Pancreas (tissue), 10 donors: ENCODE measurements at regions not wholly inside any gene's neighbourhood (a gene's known extent, or its start where the extent isn't known, plus 50 kb on each side); places are given as distances from the start of the nearest gene placed in this dataset.

Experiments
- ATAC-seq, 4 donors: fragments of 200-7000 bp; cut with Tn5 transposase; one replicate each; pipeline versions ENCODE4 v1.8.0 to v1.9.1; 2020; ENCODE audit warnings: mild to moderate bottlenecking in 4 of 4, moderate library complexity in 4 of 4
- DNase-seq, 6 donors: peaks; one replicate each; pipeline ENCODE4 v3.0.0-alpha.2; 2020
- FAIRE-seq: peaks from 2 replicates; lab custom pipeline; 2012; peaks lifted over from hg19 to GRCh38; lab: Jason Lieb, UNC
- H3K27ac ChIP-seq, 4 donors: fragments of 200-600 bp; sonication (generic); 1 replicate in 3 of 4; 2 replicates in 1 of 4; pipeline versions ENCODE4 v1.5.0 to v1.8.0; 2020
- H3K27me3 ChIP-seq, 4 donors: fragments of 200-600 bp; one replicate each; pipeline ENCODE4 v1.8.0; 2021
- H3K36me3 ChIP-seq, 3 donors: fragments of 200-600 bp; sonication (generic) in 1 of 3; one replicate each; pipeline versions ENCODE4 v1.5.0 to v1.8.0; 2020 to 2021
- H3K4me1 ChIP-seq, 3 donors: fragments of 200-600 bp; one replicate each; pipeline ENCODE4 v1.8.0; 2021
- H3K4me3 ChIP-seq, 4 donors: fragments of 200-600 bp; sonication (generic) in 2 of 4; one replicate each; pipeline versions ENCODE4 v1.5.0 to v1.8.0; 2020 to 2021
- H3K9me3 ChIP-seq, 4 donors: fragments of 200-600 bp; one replicate each; pipeline ENCODE4 v1.8.0; 2021
- WGBS, 2 donors: extraction: QIAGEN DNeasy Blood & Tissue Kit; methylation state at CpG; one replicate each; pipeline ENCODE4 v1.1.7; 2013; 5-methylcytosine and 5-hydroxymethylcytosine counted together
- intact Hi-C, 3 donors: fragments of 100-400 bp; cut with DNase I; formaldehyde crosslinking; loops; one replicate each; pipeline versions ENCODE4 v1.11.1 to v1.14.2; 2022
- TF ChIP-seq, protein P1 (sequence below), 4 donors: fragments of 200-600 bp; sonication (generic) in 3 of 4; IDR thresholded peaks; one replicate each; pipeline versions ENCODE4 v1.5.0 to v1.8.0; 2021; ENCODE audit warnings: antibody characterized with exemption in 4 of 4
- donor health status: healthy with polysubstance abuse.
- donor health status: DM: no; HTN: no; CAD: no; lungs with moderate emphysema.
- donor health status: DM: no; HTN: no; CAD: no.
- donor health status: control.
- donor health status: control.
- donor health status: Bipolar disorder and iron deficiency.
- donor health status: DM: yes; HTN: yes; CAD: no.
- donor health status: DM: no; HTN: no; CAD: no.
- donor health status: DM: no; HTN: no; CAD: no.
- donor health status: DM: yes; HTN: yes; CAD: no.

DNA sequence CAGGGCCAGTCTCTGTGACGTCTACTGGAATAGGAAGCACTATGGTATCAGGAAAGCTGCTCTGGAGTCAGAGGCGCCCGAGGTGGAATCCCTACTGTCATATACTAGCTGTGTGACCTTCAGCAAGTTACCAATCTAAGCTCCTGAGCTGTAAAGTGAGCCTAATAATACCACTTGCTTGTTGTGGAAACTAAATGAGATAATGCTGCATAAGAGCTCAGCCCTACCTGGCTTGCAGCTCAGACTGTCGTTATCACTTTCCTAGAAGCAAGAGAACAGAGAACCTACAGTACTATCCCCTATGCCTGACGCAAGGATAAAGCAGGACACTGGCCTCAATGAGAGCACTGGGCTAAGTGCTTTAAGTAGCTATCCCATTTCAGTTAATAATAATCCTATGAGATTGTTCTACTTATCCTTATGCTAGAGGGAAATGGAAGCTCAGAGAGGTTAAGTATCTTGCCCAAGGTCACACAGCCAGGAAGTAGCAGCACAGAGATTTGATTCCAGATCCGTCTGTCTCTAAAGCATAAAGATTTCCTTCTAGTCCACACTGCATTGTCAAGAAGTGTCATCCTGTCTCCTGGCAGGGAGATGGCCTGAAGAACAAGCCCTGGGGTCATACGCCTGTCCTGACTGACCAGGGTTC, 195.2 kb downstream of the TLE3 start:
- Histone ChIP-seq H3K27ac (no peak overlapping the region), H3K27me3 (no peaks in the 10 kb centered on the region), H3K36me3 (no peaks in the 10 kb centered on the region), H3K9me3 (no peaks in the 10 kb centered on the region), H3K4me1 (no peaks in the 10 kb centered on the region), H3K4me3 (no peak overlapping the region)
- ATAC-seq (no peak), DNase-seq (no peak), FAIRE-seq (no peak)
- 69 to 81% methylated on average over 7 of the region's 7 CpGs for WGBS, 2 donors
- intact Hi-C loops = no loop called here
- TF ChIP-seq, protein P1, sequence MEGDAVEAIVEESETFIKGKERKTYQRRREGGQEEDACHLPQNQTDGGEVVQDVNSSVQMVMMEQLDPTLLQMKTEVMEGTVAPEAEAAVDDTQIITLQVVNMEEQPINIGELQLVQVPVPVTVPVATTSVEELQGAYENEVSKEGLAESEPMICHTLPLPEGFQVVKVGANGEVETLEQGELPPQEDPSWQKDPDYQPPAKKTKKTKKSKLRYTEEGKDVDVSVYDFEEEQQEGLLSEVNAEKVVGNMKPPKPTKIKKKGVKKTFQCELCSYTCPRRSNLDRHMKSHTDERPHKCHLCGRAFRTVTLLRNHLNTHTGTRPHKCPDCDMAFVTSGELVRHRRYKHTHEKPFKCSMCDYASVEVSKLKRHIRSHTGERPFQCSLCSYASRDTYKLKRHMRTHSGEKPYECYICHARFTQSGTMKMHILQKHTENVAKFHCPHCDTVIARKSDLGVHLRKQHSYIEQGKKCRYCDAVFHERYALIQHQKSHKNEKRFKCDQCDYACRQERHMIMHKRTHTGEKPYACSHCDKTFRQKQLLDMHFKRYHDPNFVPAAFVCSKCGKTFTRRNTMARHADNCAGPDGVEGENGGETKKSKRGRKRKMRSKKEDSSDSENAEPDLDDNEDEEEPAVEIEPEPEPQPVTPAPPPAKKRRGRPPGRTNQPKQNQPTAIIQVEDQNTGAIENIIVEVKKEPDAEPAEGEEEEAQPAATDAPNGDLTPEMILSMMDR (IDR thresholded peaks at IDR 0.05) = no peak

- ATAC-seq (no peak), DNase-seq (no peak), FAIRE-seq (no peak)
- Histone ChIP-seq H3K27ac (no peak overlapping the region), H3K9me3 (no peaks in the 10 kb centered on the region), H3K27me3 (no peaks in the 10 kb centered on the region), H3K36me3 (no peaks in the 10 kb centered on the region), H3K4me3 (no peak overlapping the region), H3K4me1 (no peaks in the 10 kb centered on the region)
- 59 to 62% methylated on average over 11 of the region's 11 CpGs for WGBS, 2 donors
- intact Hi-C loops = no loop called here
- TF ChIP-seq, protein P1 (IDR thresholded peaks at IDR 0.05) = no peak
Measured at GRCh38 chr15:69903470-69904469, 193.9 kb downstream of the TLE3 start.

GRCh38 chr15:69906256-69907185, 191.2 kb downstream of the TLE3 start:
- Histone ChIP-seq H3K4me3 (no peak overlapping the region), H3K36me3 (no peaks in the 10 kb centered on the region), H3K27ac (no peak overlapping the region), H3K9me3 (no peaks in the 10 kb centered on the region), H3K4me1 (no peaks in the 10 kb centered on the region), H3K27me3 (no peaks in the 10 kb centered on the region)
- WGBS, 2 donors = 84 to 86% methylated on average over 11 of the region's 11 CpGs
- intact Hi-C loops = no loop called here
- no peak for DNase-seq
- TF ChIP-seq, protein P1 (IDR thresholded peaks at IDR 0.05) = no peak
- no peak for FAIRE-seq
- no peak for ATAC-seq

DNA sequence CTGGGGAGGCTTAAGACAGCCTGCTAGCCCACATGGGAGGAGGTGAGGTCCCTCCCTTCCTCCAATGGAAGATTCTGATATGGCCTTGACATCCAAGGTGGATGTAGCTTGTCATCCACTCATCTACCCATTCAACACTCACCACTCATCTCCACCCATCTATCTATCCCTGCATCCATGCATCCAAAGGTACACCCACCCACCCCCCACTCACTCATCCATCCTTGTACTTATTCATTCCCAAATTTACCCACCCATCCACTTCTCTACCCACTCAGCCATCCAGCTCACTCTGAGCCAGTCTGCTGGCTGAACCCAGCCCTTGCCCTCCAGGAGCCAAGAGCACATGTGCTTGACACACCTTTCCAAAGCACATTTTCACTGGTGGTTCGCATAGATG, 189.7 kb downstream of the TLE3 start:
- H3K4me1 ChIP-seq = no peaks in the 10 kb centered on the region
- no peak for DNase-seq
- 95 to 96% methylated on average over 1 of the region's 1 CpG for WGBS, 2 donors
- FAIRE-seq = no peak
- H3K9me3 ChIP-seq = no peaks in the 10 kb centered on the region
- intact Hi-C loops = no loop called here
- TF ChIP-seq, protein P1 (IDR thresholded peaks at IDR 0.05) = no peak
- no peaks in the 10 kb centered on the region for H3K27me3 ChIP-seq
- no peak for ATAC-seq
- H3K27ac ChIP-seq = no peak overlapping the region
- H3K4me3 ChIP-seq = no peak overlapping the region
- no peaks in the 10 kb centered on the region for H3K36me3 ChIP-seq
